GM21515 (cell line): ENCODE measurements at regions not wholly inside any gene's neighbourhood (a gene's known extent, or its start where the extent isn't known, plus 50 kb on each side); places are given as distances from the start of the nearest gene placed in this dataset.

Experiments
- ATAC-seq: cut with Tn5 transposase; IDR thresholded peaks from one replicate; pipeline ENCODE4 v1.9.1; 2021; ENCODE audit not compliant: unreplicated experiment

DNA sequence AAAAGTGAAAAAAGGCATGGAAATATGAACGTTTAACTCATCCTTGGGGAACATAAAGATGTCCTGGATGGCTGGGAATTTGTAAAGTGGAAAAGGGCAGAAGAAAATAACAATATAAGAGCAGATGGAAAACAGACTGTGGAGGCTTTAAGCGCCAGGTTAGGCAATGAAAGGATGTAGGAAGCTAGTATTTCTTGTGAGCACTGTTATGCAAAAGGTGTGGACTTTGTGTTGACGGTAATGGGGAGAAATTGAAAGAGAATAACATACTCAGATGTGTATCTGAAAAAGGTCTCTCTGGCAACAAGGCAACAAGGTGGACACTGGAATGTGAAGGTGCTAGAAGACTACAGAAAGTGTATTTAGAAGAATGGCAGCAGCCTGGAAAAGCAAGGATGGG lies 411.8 kb downstream of the PLPP3 start:
- ATAC-seq, result no peak

DNA sequence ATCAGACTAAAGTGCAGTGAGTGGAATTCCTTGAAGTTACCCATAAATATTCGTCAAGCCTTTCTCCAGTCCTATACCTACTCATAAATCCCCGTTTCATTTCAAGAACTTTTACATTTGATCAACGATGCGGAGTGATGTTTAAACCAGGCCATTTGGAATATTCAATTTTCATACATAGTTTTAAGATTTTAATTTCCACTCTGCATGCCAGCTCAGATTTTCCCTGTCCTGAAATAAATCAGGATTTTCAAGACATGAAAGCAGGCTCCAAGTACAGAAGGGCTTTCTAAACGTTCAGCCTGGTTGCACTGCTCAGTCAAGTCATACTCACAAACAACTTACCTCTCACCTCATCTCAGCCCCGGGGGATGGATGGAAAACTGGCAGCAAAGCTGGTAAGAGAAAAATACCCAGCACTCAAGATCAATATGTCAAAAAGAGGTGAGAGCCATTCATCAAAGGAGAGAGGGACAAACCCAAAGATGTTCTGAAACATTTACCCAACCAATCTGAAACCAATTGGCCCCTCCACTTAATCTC lies 418.5 kb downstream of the PLPP3 start:
- ATAC-seq, result no peak

GRCh38 chr1:56156971-56157876 lies 422.1 kb downstream of the PLPP3 start:
- no peak for ATAC-seq

DNA sequence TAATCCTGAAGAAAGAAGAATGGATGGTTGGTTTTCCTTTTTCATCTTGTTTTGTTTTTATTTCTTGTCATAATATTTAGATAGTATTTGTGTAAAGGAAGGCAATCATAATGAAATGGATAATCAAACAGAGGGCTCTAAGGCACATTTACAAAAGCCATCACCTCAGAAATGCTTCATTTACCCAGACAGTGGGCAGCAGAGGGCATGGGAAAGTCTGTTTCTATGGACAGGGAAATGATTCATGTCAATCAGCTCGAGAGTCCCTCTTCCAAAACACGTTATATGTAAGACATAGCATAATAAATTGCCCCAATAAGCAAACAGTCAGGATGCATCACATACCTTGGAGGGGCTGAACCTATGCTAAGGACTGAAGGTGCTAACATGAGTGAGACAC lies 426.1 kb downstream of the PLPP3 start:
- no peak for ATAC-seq

DNA sequence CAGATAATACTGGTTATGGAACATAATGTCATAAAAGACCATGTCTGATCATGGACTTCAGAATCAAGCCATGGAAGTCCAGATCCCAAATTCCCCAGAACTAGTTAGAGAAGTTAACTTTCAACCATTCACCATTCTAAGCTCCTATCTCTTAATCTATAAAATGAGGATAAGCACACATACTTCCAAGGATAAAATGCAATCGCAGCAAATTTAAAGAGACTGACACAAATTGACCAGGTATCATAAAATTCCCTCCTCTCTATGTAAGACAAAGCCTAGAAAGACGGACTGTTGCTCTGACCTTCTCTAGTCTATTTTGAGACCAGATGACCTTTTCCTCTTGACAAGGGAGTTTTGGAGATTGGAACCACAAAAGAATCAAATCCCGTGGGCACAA lies 426.7 kb downstream of the PLPP3 start:
- ATAC-seq, result no peak

DNA sequence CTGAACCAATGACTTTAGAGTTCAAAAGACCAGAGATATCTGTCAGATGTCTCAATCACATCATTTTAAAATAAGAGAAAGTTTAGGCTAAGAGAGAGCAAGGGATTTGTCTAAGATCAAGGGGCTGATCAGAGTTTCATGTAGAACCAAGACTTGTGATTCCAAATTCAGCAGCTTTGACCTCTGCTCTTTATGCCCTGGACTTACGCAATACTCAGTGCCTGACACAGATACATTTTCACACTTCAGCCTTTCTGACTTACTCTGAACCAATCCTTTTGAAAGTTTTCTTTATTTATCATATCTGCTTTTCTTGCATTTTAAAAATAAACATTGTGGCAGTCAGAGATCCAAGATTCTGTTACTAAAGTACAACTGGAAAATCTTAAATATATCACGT lies 428.0 kb downstream of the PLPP3 start:
- ATAC-seq, result no peak

DNA sequence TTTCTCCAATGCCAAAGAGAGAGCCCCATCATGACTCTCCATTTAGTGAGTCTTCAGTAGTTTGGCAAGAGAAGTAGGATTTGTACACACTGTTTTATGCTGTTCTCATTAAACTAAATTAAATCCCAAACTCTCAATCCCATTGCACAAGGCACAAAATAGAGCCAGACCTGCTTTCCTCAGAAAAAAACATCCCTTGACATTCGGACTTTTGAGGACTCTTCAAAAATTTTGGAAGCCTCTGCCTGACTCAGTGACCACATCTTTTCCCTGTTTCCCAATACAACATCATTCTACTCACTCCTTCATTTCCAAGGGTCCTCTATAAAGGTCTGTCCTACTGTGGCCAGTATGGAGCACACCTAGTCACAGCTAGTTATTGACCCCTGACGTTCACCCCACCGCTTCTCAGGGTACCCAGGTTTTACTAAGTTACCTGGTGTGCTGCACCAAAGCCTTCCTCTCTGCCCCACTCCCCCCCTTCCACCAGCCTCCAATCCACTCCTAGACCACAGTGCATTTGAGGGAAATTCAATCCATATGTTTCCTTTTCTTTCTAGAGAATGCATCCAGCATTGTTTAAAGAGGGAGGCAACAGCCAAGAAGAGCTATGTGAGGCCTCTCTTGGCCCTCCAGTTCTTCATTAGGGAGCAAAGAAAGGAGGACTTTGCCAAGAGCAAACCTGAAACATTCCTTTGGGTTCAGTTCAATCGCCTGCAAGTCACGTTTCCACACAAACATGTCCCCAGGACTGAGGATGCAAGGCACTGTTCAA lies 428.7 kb downstream of the PLPP3 start:
- no peak for ATAC-seq

GRCh38 chr1:56149761-56150160 lies 429.6 kb downstream of the PLPP3 start:
- ATAC-seq, result no peak

DNA sequence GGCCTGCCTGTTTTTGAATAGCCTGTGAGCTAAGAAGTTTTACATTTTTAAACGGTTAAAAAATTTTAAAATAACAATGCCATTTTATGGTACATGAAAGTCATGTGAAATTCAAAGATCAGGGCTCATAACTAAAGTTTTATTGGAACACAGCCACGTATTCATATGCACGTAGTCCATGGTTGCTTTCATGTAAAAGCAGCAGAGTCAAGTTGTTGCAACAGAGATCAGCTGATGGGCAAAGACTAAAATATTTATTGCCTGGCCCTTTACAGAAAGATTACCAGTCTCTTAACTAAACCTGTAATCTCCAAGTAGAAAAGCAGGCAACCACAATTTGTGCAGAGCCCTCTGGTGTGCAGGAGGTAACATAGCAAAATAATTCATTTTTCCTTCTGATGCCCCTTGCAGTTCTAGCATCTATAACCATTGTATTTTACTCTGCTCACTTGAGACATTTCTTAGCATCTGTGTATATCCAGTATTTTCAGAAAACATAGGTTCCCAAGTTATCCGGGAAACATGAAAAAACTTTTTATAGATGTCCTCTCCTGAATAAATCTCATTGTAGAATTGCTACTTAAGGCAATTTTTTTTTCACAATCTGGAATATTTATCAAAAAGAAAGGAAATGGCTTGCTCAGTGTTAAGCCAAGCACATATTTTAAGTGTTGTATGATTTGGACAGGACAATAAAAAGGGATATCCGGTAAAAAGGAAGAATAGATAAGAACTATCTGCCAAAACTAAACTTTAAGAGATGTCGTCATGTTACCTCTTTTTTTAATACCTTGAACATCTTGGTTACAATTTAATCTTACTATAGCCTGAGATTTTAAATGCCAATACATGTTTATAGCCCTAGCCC lies 430.8 kb downstream of the PLPP3 start:
- no peak for ATAC-seq

DNA sequence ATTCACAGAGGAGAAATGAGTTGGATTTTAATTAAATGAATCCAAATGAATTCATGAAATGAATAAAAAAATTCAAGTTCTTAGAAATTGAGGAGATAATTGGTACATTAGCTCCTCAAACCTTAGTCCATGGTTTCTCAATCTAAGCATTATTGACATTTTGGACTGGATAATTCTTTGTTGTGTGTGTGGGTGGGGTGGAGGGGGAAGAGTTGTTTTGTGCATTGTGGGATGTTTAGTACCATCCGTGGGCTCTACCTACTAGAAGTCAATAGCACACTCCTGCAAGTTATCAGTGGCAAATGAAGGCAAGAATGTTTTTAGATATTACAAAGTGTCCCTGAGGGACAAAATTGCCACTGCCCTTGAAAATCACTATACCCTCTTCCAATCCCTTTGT lies 431.9 kb downstream of the PLPP3 start:
- no peak for ATAC-seq

DNA sequence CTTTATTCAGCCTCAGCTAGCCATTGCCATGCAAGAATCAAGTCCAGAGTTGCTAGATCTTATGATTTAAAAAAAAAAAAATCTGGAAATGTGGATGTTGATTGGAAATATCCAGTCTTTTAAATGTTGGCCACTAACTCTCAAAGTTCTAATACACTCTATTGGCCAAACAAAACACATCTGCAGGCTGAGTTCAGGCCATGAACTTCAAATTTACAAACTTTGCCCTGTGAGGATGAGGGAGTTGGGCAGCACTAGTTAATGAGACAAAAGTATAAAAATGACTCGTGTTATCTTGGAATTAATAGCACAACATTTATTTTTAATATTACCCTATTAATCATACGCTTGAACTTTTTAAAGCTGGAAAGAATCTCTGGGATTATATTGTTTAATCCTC lies 432.3 kb downstream of the PLPP3 start:
- no peak for ATAC-seq

- no peak for ATAC-seq
Observed at GRCh38 chr1:56146449-56146848, 432.9 kb downstream of the PLPP3 start.

DNA sequence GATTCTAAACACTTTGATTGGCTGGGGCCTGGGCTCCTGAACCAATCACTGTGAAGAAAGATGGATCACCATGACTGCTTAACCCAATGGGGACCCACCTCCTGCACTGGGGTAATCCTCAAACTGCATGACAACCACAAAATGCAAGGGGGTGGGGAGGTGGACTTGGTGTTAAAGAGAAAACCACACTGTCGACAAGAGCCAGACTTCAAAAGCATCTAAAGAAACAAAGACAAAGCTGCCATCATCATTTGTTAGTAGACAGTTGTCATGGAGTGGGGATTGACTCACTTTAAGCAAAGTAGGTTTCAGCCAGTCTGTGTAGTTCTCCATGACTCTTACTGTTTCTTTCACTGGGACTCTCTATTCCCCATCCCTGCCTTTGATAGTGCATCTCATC lies 433.8 kb downstream of the PLPP3 start:
- ATAC-seq, result no peak

GRCh38 chr1:56142301-56142700 lies 437.1 kb downstream of the PLPP3 start:
- ATAC-seq, result no peak

DNA sequence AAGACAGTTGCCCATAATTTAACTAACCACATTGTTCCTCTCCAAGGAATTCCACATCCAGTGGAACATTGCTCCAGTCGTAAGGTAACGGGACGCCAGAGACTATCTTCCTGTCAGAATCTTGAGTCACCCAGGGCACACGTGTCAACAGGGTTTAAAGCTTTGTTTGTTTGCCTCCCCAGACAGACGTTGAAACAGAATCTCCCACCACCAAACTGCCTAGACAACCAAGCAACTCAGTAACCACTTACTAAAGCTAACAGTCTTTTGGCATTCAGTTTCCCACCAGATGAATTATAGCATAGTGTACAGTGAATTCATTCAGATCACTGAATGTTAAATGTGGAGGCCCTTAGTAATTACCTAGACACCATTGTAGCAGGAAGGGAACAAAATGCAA lies 439.5 kb downstream of the PLPP3 start:
- ATAC-seq, result no peak

- no peak for ATAC-seq
Observed at GRCh38 chr1:56137521-56138505, 441.6 kb downstream of the PLPP3 start.

DNA sequence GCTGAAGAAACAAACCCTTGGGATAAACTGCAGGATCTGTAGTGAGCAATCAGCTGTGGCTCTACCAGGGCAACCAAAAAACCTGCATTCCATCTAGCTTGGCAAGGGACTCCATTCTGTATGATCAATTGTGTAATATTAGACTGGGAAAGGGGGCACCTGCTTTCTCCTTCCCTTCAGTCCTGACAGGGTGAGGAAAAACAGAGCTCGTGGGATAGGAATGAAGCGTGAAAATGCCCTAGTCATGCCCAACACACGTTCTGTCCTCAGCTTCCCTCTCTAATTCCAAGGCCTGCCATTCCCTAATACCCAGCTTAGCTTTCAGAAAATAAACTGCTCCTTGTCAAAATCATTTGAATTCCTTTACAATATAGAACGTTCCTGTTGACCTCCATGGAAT lies 442.3 kb downstream of the PLPP3 start:
- ATAC-seq, result no peak

- peak; percentile 14 for ATAC-seq
Observed at GRCh38 chr1:56135864-56136147, 443.6 kb downstream of the PLPP3 start.

DNA sequence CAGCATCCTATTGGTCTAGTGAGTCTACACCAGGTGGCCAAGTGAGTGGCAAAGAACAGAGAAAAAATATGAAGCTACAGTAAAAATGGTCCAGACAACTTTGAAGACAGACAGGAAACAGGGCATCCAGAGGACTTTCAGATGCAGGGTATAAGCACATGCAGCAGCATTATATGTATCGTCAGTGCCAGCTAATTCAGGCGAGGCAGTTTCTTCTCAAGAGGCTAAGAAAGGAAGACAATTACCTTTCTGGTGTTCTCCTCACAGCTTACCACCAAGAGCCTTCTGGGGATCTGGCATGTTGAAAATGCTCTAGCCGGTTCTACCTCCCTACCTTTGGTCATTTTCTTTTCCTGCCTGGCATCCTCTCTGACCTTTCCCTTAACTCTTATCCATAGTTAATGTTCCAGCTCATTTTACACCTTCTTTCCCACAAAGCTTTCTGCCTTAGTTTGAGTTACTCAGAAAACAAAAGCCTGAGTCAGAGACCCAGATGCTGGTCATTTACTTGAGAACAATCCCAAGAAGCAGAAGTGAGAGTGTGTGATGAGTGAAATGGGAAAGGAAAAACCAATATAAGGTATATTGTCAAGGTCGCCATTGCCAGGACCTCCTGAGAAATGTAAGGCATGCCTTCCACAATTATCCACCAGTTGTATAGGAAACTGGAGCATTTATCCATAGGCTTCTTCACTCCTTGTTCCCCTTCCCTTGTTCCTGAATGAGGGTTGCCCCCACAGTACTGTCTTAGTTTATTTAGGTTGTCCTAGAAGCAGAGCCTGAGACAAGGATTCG lies 444.1 kb downstream of the PLPP3 start:
- ATAC-seq, result peak; percentile 73
